Progenitor cell of endocrine pancreas (in vitro differentiated cells): ENCODE measurements at regions not wholly inside any gene's neighbourhood (a gene's known extent, or its start where the extent isn't known, plus 50 kb on each side); places are given as distances from the start of the nearest gene placed in this dataset.

ENCODE experiments used
- DNase-seq: peaks from one replicate; pipeline ENCODE4 v3.0.0; 2021; ENCODE audit warnings: low spot score; ENCODE audit not compliant: unreplicated experiment
- H3K27ac Mint-ChIP-seq: 2 replicates; pipeline ENCODE4 v1.8.0; 2021; ENCODE audit warnings: mild to moderate bottlenecking, moderate library complexity, mixed read lengths
- H3K27me3 Mint-ChIP-seq: 2 replicates; pipeline ENCODE4 v1.8.0; 2021; ENCODE audit warnings: mixed read lengths
- H3K36me3 Mint-ChIP-seq: 2 replicates; pipeline ENCODE4 v1.8.0; 2022; ENCODE audit warnings: mixed read lengths; ENCODE audit not compliant: insufficient read depth
- H3K4me1 Mint-ChIP-seq: 2 replicates; pipeline ENCODE4 v1.8.0; 2021; ENCODE audit warnings: low read depth, mixed read lengths
- H3K4me3 Mint-ChIP-seq: 2 replicates; pipeline ENCODE4 v1.8.0; 2021; ENCODE audit warnings: low read depth, mild to moderate bottlenecking, moderate library complexity, mixed read lengths
- H3K9me3 Mint-ChIP-seq: 2 replicates; pipeline ENCODE4 v1.8.0; 2021; ENCODE audit warnings: low read depth, mixed read lengths
- CTCF ChIP-seq: fragments of 200-600 bp; sonication (generic); IDR thresholded peaks from one replicate; pipeline ENCODE4 v1.5.0; 2021; ENCODE audit warnings: antibody characterized with exemption, mild to moderate bottlenecking; ENCODE audit not compliant: unreplicated experiment

GRCh38 chr2:83176539-83176938 is 1282.5 kb downstream of the SUCLG1 start:
- H3K27ac Mint-ChIP-seq = no peak overlapping the region
- no peak overlapping the region for H3K4me3 Mint-ChIP-seq

DNA sequence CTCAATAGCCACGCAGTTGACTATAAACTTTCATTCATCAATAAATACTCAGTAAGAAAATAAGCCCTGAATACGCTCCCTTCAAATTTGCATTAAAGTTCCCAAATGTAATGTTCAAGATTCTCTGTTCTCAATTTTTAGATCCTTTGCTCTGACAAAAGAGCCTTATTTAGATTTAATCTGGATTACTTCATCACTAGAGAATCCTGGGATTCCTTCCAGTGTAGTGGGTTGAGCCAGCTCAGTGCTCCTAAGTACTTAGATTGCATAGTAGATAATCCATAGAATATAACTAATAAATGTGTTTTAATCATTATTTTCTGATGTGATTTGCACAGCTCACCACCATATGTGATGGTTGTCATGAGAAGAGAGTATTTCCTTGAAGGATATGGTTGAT is 1286.2 kb downstream of the SUCLG1 start:
- H3K4me3 Mint-ChIP-seq = no peak overlapping the region
- no peaks in the 10 kb centered on the region for H3K4me1 Mint-ChIP-seq

More at GRCh38 chr2:83176539-83176938, 1282.5 kb downstream of the SUCLG1 start:
- DNase-seq = no peak
- no peaks in the 10 kb centered on the region for H3K36me3 Mint-ChIP-seq
- H3K4me1 Mint-ChIP-seq = no peaks in the 10 kb centered on the region
- H3K9me3 Mint-ChIP-seq = no peaks in the 10 kb centered on the region
- TF ChIP-seq CTCF = no peak
- no peaks in the 10 kb centered on the region for H3K27me3 Mint-ChIP-seq

DNA sequence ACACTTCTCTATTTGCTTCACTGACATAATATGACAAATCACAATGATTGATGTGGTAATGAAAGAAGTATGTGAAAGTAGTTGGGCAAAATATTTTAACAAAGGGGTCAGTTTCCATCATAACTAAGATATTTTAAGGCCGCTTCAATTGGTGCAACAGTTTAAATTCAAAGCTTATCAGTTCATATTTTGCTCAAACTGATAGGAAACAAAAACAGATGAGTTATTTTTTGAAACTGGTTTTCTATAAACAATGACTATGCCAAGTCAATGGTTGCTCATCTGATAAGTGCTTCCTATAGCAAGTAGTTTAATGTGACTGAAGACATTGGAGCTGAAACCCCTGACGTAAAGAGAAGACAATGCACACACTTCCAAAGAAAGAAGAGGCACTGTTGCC is 1290.7 kb downstream of the SUCLG1 start:
- Mint-ChIP-seq H3K27ac (no peak overlapping the region), H3K9me3 (no peaks in the 10 kb centered on the region), H3K4me3 (no peak overlapping the region), H3K36me3 (no peaks in the 10 kb centered on the region), H3K4me1 (no peaks in the 10 kb centered on the region), H3K27me3 (no peaks in the 10 kb centered on the region)
- no peak for TF ChIP-seq CTCF
- no peak for DNase-seq

More for the DNA sequence above, 1286.2 kb downstream of the SUCLG1 start:
- Mint-ChIP-seq H3K36me3 (no peaks in the 10 kb centered on the region), H3K9me3 (no peaks in the 10 kb centered on the region), H3K27me3 (no peaks in the 10 kb centered on the region), H3K27ac (no peak overlapping the region)
- no peak for DNase-seq
- no peak for TF ChIP-seq CTCF

- no peak overlapping the region for H3K27ac Mint-ChIP-seq
- no peaks in the 10 kb centered on the region for H3K36me3 Mint-ChIP-seq
- no peak for DNase-seq
- no peaks in the 10 kb centered on the region for H3K27me3 Mint-ChIP-seq
- no peaks in the 10 kb centered on the region for H3K4me1 Mint-ChIP-seq
- H3K4me3 Mint-ChIP-seq = no peak overlapping the region
- no peak for TF ChIP-seq CTCF
- H3K9me3 Mint-ChIP-seq = no peaks in the 10 kb centered on the region
Observed at GRCh38 chr2:83162421-83162820, 1296.7 kb downstream of the SUCLG1 start.

GRCh38 chr2:83160571-83160970 is 1298.5 kb downstream of the SUCLG1 start:
- Mint-ChIP-seq H3K9me3 (peaks cover 2% of the 10 kb centered on the region), H3K4me3 (no peak overlapping the region), H3K4me1 (no peaks in the 10 kb centered on the region), H3K27ac (no peak overlapping the region), H3K27me3 (no peaks in the 10 kb centered on the region), H3K36me3 (no peaks in the 10 kb centered on the region)
- no peak for DNase-seq
- no peak for TF ChIP-seq CTCF
